ENCODE measurements at regions not wholly inside any gene's neighbourhood (a gene's known extent, or its start where the extent isn't known, plus 50 kb on each side); places are given as distances from the start of the nearest gene placed in this dataset.

GRCh38 chrX:131703646-131704045 lies 159.8 kb downstream of the OR13H1 start:
- DNase-seq (ENCODE audit: low spot score): no peak

- DNase-seq (ENCODE audit: low spot score): peak; percentile 93
Observed at GRCh38 chrX:131704136-131704695, 160.3 kb downstream of the OR13H1 start.

- no peak for DNase-seq (ENCODE audit: low spot score)
Observed at GRCh38 chrX:131709553-131709952, 165.7 kb downstream of the OR13H1 start.

GRCh38 chrX:131711478-131711867 lies 167.6 kb downstream of the OR13H1 start:
- no peak for DNase-seq (ENCODE audit: low spot score)

GRCh38 chrX:131723646-131724045 lies 179.8 kb downstream of the OR13H1 start:
- no peak for DNase-seq (ENCODE audit: low spot score)

GRCh38 chrX:131724292-131724691 lies 180.4 kb downstream of the OR13H1 start:
- no peak for DNase-seq (ENCODE audit: low spot score)

- no peak for DNase-seq (ENCODE audit: low spot score)
Observed at GRCh38 chrX:131725001-131725654, 181.3 kb downstream of the OR13H1 start.

- DNase-seq (ENCODE audit: low spot score): no peak
Observed at GRCh38 chrX:131727778-131728177, 183.9 kb downstream of the OR13H1 start.

GRCh38 chrX:131728295-131729145 lies 184.6 kb downstream of the OR13H1 start:
- peak; percentile 90 for DNase-seq (ENCODE audit: low spot score)

- peak; percentile 91 for DNase-seq (ENCODE audit: low spot score)
Observed at GRCh38 chrX:131729295-131729694, 185.4 kb downstream of the OR13H1 start.

GRCh38 chrX:131734621-131735020 lies 190.7 kb downstream of the OR13H1 start:
- peak; percentile 88 for DNase-seq (ENCODE audit: low spot score)

GRCh38 chrX:131735127-131735526 lies 191.3 kb downstream of the OR13H1 start:
- no peak for DNase-seq (ENCODE audit: low spot score)

GRCh38 chrX:131739823-131740222 lies 195.9 kb downstream of the OR13H1 start:
- no peak for DNase-seq (ENCODE audit: low spot score)

GRCh38 chrX:131741103-131741581 lies 197.3 kb downstream of the OR13H1 start:
- peak; percentile 90 for DNase-seq (ENCODE audit: low spot score)

- DNase-seq (ENCODE audit: low spot score): no peak
Observed at GRCh38 chrX:131745942-131746489, 202.1 kb downstream of the OR13H1 start.

GRCh38 chrX:131746491-131746968 lies 202.7 kb downstream of the OR13H1 start:
- DNase-seq (ENCODE audit: low spot score): peak; percentile 88

- peak; percentile 83 for DNase-seq (ENCODE audit: low spot score)
Observed at GRCh38 chrX:131747173-131747572, 203.3 kb downstream of the OR13H1 start.

GRCh38 chrX:131752493-131753198 lies 208.8 kb downstream of the OR13H1 start:
- DNase-seq (ENCODE audit: low spot score): peak; percentile 89

GRCh38 chrX:131762802-131763234 lies 218.9 kb downstream of the OR13H1 start:
- DNase-seq (ENCODE audit: low spot score): peak; percentile 77

GRCh38 chrX:131763674-131764073 lies 219.8 kb downstream of the OR13H1 start:
- peak; percentile 92 for DNase-seq (ENCODE audit: low spot score)

GRCh38 chrX:131764216-131764615 lies 220.3 kb downstream of the OR13H1 start:
- no peak for DNase-seq (ENCODE audit: low spot score)

Data from ureter (tissue), 1 donor.